Neuron (in vitro differentiated cells): ENCODE measurements at regions not wholly inside any gene's neighbourhood (a gene's known extent, or its start where the extent isn't known, plus 50 kb on each side); places are given as distances from the start of the nearest gene placed in this dataset.

Source experiments
- H2AFZ ChIP-seq: one replicate; pipeline ENCODE4 v1.6.1; 2013; ENCODE audit warnings: low read depth, mild to moderate bottlenecking, inconsistent platforms, low read length, moderate library complexity
- H3K27me3 ChIP-seq: one replicate; pipeline ENCODE4 v1.6.1; 2013; ENCODE audit warnings: low read length; ENCODE audit not compliant: insufficient read depth
- H3K36me3 ChIP-seq: one replicate; pipeline ENCODE4 v1.6.1; 2013; ENCODE audit warnings: low read length; ENCODE audit not compliant: insufficient read depth
- H3K4me1 ChIP-seq: one replicate; pipeline ENCODE4 v1.6.1; 2013; ENCODE audit warnings: low read length; ENCODE audit not compliant: insufficient read depth
- H3K4me3 ChIP-seq: 2 replicates; pipeline ENCODE4 v1.5.1; 2013; ENCODE audit warnings: mild to moderate bottlenecking, low read length, moderate library complexity
- H3K9me3 ChIP-seq: one replicate; pipeline ENCODE4 v1.6.1; 2013; ENCODE audit warnings: low read length

DNA sequence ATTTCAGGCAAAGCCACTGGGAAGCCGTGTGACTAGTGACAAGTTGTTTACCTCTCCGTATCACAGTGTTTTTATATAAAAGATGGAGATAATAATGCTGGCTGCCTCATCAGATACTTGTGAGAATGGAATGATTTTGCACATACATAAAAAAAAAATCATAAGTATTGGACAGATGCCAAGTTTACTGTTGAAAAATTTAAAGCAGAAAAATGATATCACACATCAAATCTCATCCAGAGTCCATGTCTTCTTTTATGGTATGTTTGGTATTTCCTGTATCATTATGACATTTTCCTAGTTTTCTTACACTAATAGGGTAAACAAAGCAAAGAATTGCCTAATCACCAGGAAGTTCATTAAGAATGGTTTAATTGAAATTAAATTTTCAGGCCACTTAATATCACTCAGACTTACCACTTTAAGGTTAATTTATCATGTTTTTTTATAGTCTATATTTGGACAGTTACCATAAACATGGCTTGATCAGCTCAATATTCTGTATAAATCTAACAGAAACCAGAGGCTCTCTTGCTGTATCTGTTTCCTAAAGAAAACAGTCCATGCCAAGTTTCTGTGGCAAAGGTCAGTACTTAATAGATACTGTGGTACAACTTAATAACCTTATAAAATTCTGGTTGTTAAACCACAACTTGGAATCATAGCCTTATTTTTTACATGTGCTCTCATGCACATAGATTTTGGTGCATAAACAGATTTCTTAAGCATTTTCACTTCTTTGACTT, 656.5 kb upstream of the RIOK2 start:
- Histone ChIP-seq H3K36me3 (no peaks in the 10 kb centered on the region), H3K4me3 (no peak overlapping the region), H3K4me1 (no peaks in the 10 kb centered on the region), H3K9me3 (no peaks in the 10 kb centered on the region), H3K27me3 (no peaks in the 10 kb centered on the region), H2AFZ (no peak overlapping the region)

GRCh38 chr5:97840643-97841042, 657.6 kb upstream of the RIOK2 start:
- no peaks in the 10 kb centered on the region for H3K9me3 ChIP-seq
- H3K36me3 ChIP-seq = no peaks in the 10 kb centered on the region
- no peak overlapping the region for H3K4me3 ChIP-seq
- H2AFZ ChIP-seq = no peak overlapping the region
- no peaks in the 10 kb centered on the region for H3K4me1 ChIP-seq
- no peaks in the 10 kb centered on the region for H3K27me3 ChIP-seq

- Histone ChIP-seq H3K36me3 (no peaks in the 10 kb centered on the region), H3K4me3 (no peak overlapping the region), H3K27me3 (no peaks in the 10 kb centered on the region), H3K4me1 (no peaks in the 10 kb centered on the region), H3K9me3 (no peaks in the 10 kb centered on the region), H2AFZ (no peak overlapping the region)
Measured at GRCh38 chr5:97842687-97843086, 659.6 kb upstream of the RIOK2 start.

DNA sequence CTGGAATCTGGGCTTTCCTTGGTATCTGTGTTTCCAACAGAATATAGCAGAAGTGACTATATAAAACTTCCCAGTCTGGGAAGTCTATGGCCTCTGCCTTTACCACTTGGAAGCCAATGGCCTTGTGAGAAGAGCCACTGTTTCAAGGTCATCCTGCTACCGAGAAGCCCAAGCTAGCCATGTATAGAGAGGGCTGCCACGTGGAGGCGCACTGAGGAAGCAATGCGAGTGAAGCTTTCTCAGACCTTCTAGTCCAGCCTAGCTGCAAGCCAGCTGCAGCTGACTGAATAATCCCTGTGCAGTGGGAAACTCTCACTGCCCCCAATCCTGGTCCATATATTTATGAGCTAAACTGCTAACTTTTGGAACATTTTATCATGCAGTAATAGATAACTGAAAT, 661.8 kb upstream of the RIOK2 start:
- Histone ChIP-seq H3K4me1 (no peaks in the 10 kb centered on the region), H3K4me3 (no peak overlapping the region), H3K36me3 (no peaks in the 10 kb centered on the region), H3K9me3 (no peaks in the 10 kb centered on the region), H2AFZ (no peak overlapping the region), H3K27me3 (no peaks in the 10 kb centered on the region)

GRCh38 chr5:97846643-97847042, 663.6 kb upstream of the RIOK2 start:
- Histone ChIP-seq H3K4me1 (no peaks in the 10 kb centered on the region), H3K4me3 (no peak overlapping the region), H2AFZ (no peak overlapping the region), H3K9me3 (no peaks in the 10 kb centered on the region), H3K36me3 (no peaks in the 10 kb centered on the region), H3K27me3 (no peaks in the 10 kb centered on the region)

GRCh38 chr5:97847920-97848631, 665.0 kb upstream of the RIOK2 start:
- no peaks in the 10 kb centered on the region for H3K36me3 ChIP-seq
- no peak overlapping the region for H3K4me3 ChIP-seq
- H3K9me3 ChIP-seq = no peaks in the 10 kb centered on the region
- H3K4me1 ChIP-seq = no peaks in the 10 kb centered on the region
- no peak overlapping the region for H2AFZ ChIP-seq
- H3K27me3 ChIP-seq = no peaks in the 10 kb centered on the region

DNA sequence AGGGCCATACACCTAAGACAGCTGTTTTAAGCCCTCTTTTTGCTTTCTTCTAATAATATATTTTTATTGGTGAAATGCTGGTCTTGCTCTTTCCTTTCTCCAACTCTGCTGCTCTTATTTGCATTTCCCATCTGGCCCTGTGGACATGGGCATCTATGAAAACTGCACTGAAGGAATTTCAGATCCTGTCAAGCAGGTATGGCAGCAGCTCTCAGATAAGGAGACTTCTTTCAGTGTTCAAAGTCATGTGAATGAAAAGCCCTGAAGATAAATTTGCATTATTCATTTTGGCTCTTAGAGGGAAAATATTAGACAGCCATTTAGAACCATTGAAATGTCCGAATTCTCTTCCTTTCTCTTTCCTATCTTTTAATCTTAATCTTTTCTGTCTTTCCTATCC, 668.0 kb upstream of the RIOK2 start:
- H2AFZ ChIP-seq = no peak overlapping the region
- H3K27me3 ChIP-seq = no peaks in the 10 kb centered on the region
- H3K9me3 ChIP-seq = no peaks in the 10 kb centered on the region
- H3K36me3 ChIP-seq = no peaks in the 10 kb centered on the region
- no peak overlapping the region for H3K4me3 ChIP-seq
- no peaks in the 10 kb centered on the region for H3K4me1 ChIP-seq

DNA sequence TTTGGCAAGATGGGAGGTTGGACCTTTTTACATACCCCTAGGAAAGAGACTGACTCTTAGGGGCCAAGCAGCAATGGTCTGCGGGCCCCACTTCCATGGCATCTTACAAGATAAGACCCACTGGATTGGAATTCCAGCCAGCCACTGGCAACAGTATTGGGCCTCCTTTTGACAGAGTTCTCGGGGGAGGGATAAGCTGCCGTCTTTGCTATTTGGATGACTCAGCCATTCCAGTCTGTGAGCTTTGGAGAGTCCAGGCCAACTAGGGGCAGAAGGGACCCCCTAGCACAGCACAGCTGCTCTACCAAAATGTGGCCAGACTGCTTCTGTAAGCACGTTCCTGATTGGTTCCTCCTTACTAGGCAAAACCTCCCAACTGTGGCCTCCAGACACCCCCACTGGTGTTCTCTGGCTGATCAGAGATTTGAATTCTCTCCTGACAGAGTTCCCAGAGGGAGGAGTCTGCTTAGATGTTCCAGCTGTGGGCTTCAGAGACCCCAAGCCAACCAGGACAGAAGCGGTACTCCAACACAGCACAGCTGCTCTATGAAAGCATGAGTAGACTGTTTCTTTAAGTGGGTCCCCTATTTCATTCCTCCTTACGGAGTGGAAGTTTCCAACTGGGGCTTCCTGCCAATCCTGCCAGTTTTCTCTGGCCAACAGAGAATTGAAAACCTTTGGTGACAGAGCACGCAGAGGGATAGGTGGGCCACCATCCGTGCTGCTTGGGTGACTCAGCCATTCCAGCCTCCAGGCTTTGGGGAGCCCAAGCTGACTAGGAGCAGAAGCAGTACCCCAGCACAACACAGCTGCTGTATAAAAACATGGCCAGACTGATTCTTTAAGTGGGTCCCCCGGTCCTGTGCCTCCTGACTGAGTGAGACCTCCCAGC, 672.1 kb upstream of the RIOK2 start:
- H3K27me3 ChIP-seq = no peaks in the 10 kb centered on the region
- H3K4me1 ChIP-seq = no peaks in the 10 kb centered on the region
- H2AFZ ChIP-seq = peak overlapping the region; percentile 15
- no peaks in the 10 kb centered on the region for H3K36me3 ChIP-seq
- H3K4me3 ChIP-seq = no peak overlapping the region
- no peaks in the 10 kb centered on the region for H3K9me3 ChIP-seq

- no peak overlapping the region for H2AFZ ChIP-seq
- peaks cover 3% of the 10 kb centered on the region for H3K4me1 ChIP-seq
- H3K36me3 ChIP-seq = no peaks in the 10 kb centered on the region
- no peaks in the 10 kb centered on the region for H3K27me3 ChIP-seq
- H3K9me3 ChIP-seq = no peaks in the 10 kb centered on the region
- H3K4me3 ChIP-seq = no peak overlapping the region
Measured at GRCh38 chr5:97874491-97874890, 691.4 kb upstream of the RIOK2 start.

DNA sequence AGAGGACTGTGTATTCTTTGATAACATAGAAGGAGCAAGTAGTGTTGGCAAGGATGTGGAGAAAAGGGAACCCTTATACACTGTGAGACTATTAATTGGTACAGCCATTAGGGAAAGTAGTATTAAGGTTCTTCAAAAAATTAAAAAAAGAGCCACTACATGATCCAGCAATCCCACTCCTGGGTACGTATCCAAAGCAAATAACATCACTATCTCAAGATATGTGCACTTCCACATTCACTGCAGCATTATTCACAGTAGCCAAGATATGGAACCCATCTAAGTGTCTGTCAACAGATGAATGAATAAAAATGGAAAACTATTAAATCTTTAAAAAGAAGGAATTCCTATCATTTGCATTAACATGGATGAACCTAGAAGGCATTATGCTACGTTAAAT, 693.2 kb upstream of the RIOK2 start:
- Histone ChIP-seq H3K4me3 (no peak overlapping the region), H3K27me3 (no peaks in the 10 kb centered on the region), H2AFZ (no peak overlapping the region), H3K9me3 (no peaks in the 10 kb centered on the region), H3K36me3 (no peaks in the 10 kb centered on the region), H3K4me1 (peaks cover 4% of the 10 kb centered on the region)

DNA sequence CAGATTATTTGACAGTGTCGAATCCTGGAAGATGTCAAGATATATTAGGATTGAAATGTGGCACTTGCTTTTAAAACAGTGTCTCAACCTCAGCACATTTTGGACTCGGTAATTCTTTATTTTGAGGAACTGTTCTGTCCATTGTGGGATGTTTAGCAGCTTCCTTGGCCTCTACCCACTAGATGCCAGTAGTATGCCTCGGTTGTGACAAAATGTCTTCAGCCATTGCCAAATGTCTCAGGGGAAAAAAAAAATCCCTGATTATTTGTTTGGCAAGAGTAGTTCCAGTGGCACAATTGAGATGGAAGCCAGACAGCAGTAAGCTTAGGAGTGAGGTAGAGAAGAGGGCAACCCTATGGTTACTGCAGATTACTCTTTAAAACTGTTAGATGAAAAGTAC, 694.5 kb upstream of the RIOK2 start:
- H3K9me3 ChIP-seq = no peaks in the 10 kb centered on the region
- peaks cover 4% of the 10 kb centered on the region for H3K4me1 ChIP-seq
- H3K27me3 ChIP-seq = no peaks in the 10 kb centered on the region
- H2AFZ ChIP-seq = no peak overlapping the region
- no peak overlapping the region for H3K4me3 ChIP-seq
- H3K36me3 ChIP-seq = no peaks in the 10 kb centered on the region

- Histone ChIP-seq H2AFZ (no peak overlapping the region), H3K36me3 (no peaks in the 10 kb centered on the region), H3K4me3 (no peak overlapping the region), H3K9me3 (no peaks in the 10 kb centered on the region), H3K27me3 (no peaks in the 10 kb centered on the region), H3K4me1 (peaks cover 3% of the 10 kb centered on the region)
Measured at GRCh38 chr5:97888439-97888838, 705.4 kb upstream of the RIOK2 start.

- Histone ChIP-seq H3K27me3 (no peaks in the 10 kb centered on the region), H3K4me3 (no peak overlapping the region), H3K36me3 (no peaks in the 10 kb centered on the region), H3K4me1 (peaks cover 3% of the 10 kb centered on the region), H3K9me3 (no peaks in the 10 kb centered on the region), H2AFZ (no peak overlapping the region)
Measured at GRCh38 chr5:97891971-97892370, 708.9 kb upstream of the RIOK2 start.
